CD4-positive, CD25-positive, alpha-beta regulatory T cell (primary cell): ENCODE measurements at regions not wholly inside any gene's neighbourhood (a gene's known extent, or its start where the extent isn't known, plus 50 kb on each side); places are given as distances from the start of the nearest gene placed in this dataset.

ENCODE experiments used
- ATAC-seq, 2 donors: fragments of 150-1000 bp; cut with Tn5 transposase; one replicate each; pipeline ENCODE4 v1.10.0; 2021; ENCODE audit warnings: low read depth in 2 of 2, moderate number of reproducible peaks in 2 of 2, moderate library complexity in 1 of 2
- DNase-seq, 3 donors: peaks; one replicate each; pipeline versions ENCODE4 v3.0.0 to v3.0.0-alpha.2; 2012 to 2022; ENCODE audit warnings: mixed read lengths in 1 of 3
- H3K27ac ChIP-seq: one replicate; pipeline ENCODE4 v1.7.0; 2013; ENCODE audit warnings: mild to moderate bottlenecking, low read length; ENCODE audit not compliant: insufficient read depth, poor library complexity, severe bottlenecking
- H3K27me3 ChIP-seq: one replicate; pipeline ENCODE4 v1.7.0; 2013; ENCODE audit warnings: low read length; ENCODE audit not compliant: control insufficient read depth, insufficient read depth
- H3K36me3 ChIP-seq: one replicate; pipeline ENCODE4 v1.7.0; 2013; ENCODE audit warnings: mild to moderate bottlenecking, low read length, moderate library complexity; ENCODE audit not compliant: control insufficient read depth, insufficient read depth
- H3K4me1 ChIP-seq: 2 replicates; pipeline ENCODE4 v1.7.0; 2013; ENCODE audit warnings: mild to moderate bottlenecking, low read length; ENCODE audit not compliant: insufficient read depth, control insufficient read depth, poor library complexity, severe bottlenecking
- H3K4me3 ChIP-seq: one replicate; pipeline ENCODE4 v1.7.0; 2013; ENCODE audit warnings: low read depth, mild to moderate bottlenecking, low read length, moderate library complexity
- H3K9me3 ChIP-seq, 2 experiments: 1 replicate in 1 of 2; 2 replicates in 1 of 2; pipeline ENCODE4 v1.7.0; 2013; ENCODE audit warnings: low read length in 2 of 2, mild to moderate bottlenecking in 1 of 2, moderate library complexity in 1 of 2; ENCODE audit not compliant: control insufficient read depth in 2 of 2
- H3K27ac Mint-ChIP-seq, 3 donors: one replicate each; pipeline ENCODE4 v1.8.0; 2020 to 2022; ENCODE audit warnings: mild to moderate bottlenecking in 3 of 3, mixed read lengths in 3 of 3, moderate library complexity in 2 of 3
- H3K27me3 Mint-ChIP-seq: one replicate; pipeline ENCODE4 v1.8.0; 2022; ENCODE audit warnings: mild to moderate bottlenecking, mixed read lengths
- H3K36me3 Mint-ChIP-seq: one replicate; pipeline ENCODE4 v1.8.0; 2020; ENCODE audit warnings: mixed read lengths
- H3K4me1 Mint-ChIP-seq, 4 donors: one replicate each; pipeline ENCODE4 v1.8.0; 2020 to 2022; ENCODE audit warnings: mixed read lengths in 4 of 4, mild to moderate bottlenecking in 1 of 4
- H3K4me3 Mint-ChIP-seq, 4 donors: one replicate each; pipeline ENCODE4 v1.8.0; 2020 to 2022; ENCODE audit warnings: mild to moderate bottlenecking in 4 of 4, mixed read lengths in 4 of 4, moderate library complexity in 3 of 4
- H3K9me3 Mint-ChIP-seq, 7 donors: one replicate each; pipeline ENCODE4 v1.8.0; 2020 to 2022; ENCODE audit warnings: mixed read lengths in 7 of 7, mild to moderate bottlenecking in 3 of 7, moderate library complexity in 2 of 7

DNA sequence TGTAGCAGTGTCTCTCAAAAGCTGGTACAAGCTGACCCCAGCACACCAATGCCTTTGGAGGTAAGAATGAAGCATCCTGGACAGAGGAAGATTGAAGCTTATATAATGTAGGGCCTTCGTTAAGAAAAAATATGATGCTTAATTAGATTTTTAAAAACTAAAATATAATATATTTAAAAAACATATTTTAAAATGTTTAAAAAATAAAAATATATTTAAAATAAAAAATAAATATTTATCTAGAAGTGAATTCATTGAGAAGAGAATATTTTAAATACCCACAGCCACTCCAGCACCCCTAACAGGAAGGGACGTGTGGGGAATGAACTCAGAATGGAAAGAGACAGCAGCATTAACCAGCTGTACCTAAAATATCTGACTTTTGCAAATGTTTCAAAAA, 65.1 kb upstream of the DDX53 start:
- Histone ChIP-seq H3K4me1 (no peaks in the 10 kb centered on the region), H3K4me3 (no peak overlapping the region), H3K9me3 (no peaks in the 10 kb centered on the region), H3K36me3 (no peaks in the 10 kb centered on the region), H3K27me3 (no peaks in the 10 kb centered on the region), H3K27ac (no peak overlapping the region)
- peaks cover 0 to 3% (median 0%) of the 10 kb centered on the region in 7 donors for H3K9me3 Mint-ChIP-seq
- H3K4me1 Mint-ChIP-seq: no peaks in the 10 kb centered on the region
- ATAC-seq: no peak
- no peak overlapping the region for H3K27ac Mint-ChIP-seq
- H3K27me3 Mint-ChIP-seq: no peaks in the 10 kb centered on the region
- no peak overlapping the region for H3K4me3 Mint-ChIP-seq
- H3K36me3 Mint-ChIP-seq: no peaks in the 10 kb centered on the region
- DNase-seq: no peak

DNA sequence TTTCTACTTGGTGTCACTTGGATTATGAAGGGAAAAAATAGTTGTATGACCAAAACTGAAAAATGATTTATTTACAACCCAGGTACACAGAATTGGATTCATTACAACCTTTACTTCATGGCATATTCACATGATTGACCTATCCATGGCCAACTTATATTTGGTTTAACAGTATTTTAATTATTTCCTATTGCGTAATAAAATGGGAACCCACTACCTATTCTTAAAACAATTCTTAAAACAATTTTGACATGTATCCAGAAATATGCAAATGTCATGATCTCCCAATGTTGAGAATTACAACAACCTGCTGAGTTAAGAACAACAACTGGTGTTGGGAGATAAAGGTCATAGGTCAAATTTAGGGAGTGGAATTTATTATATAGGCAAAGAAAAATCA, 54.8 kb upstream of the DDX53 start:
- ATAC-seq: no peak
- Histone ChIP-seq H3K9me3 (no peaks in the 10 kb centered on the region), H3K36me3 (no peaks in the 10 kb centered on the region), H3K4me1 (no peaks in the 10 kb centered on the region), H3K27me3 (no peaks in the 10 kb centered on the region), H3K4me3 (no peak overlapping the region), H3K27ac (no peak overlapping the region)
- Mint-ChIP-seq H3K36me3 (no peaks in the 10 kb centered on the region), H3K27me3 (no peaks in the 10 kb centered on the region), H3K27ac (no peak overlapping the region), H3K4me3 (no peak overlapping the region), H3K4me1 (no peaks in the 10 kb centered on the region), H3K9me3 (peaks cover 0 to 2% (median 0%) of the 10 kb centered on the region in 7 donors)
- no peak for DNase-seq
